K562 (cell line): ENCODE measurements at regions not wholly inside any gene's neighbourhood (a gene's known extent, or its start where the extent isn't known, plus 50 kb on each side); places are given as distances from the start of the nearest gene placed in this dataset.

Experiments
- ATAC-seq: fragments of 200-7000 bp; cut with Tn5 transposase; 3 replicates; pipeline ENCODE4 v1.9.1; 2020; ENCODE audit warnings: moderate library complexity
- BruUV-seq: library from RNA; stranded (reverse); fragments of 400-500 nt; replicated peaks from 2 replicates; lab custom pipeline; 2021; lab: Mats Ljungman, UMichigan
- CTCF ChIA-PET: fragments of 300-600 bp; formaldehyde crosslinking; extraction: SDS; loops from one replicate; lab custom pipeline; 2021; ENCODE audit warnings: low intra/inter-chr PET ratio; lab: Yijun Ruan, JAX
- POLR2A ChIA-PET: fragments of 300-600, 350-650 bp; sonication (Branson Sonifier 250); formaldehyde crosslinking; extraction: SDS; loops from one replicate; lab custom pipeline; 2021; ENCODE audit warnings: antibody characterized with exemption, inconsistent platforms; lab: Yijun Ruan, JAX
- DNase-seq, 4 experiments: peaks; one replicate each; pipeline versions ENCODE4 v3.0.0 to v3.0.0-alpha.2; 2011 to 2018; ENCODE audit warnings: low spot score in 3 of 4, mixed read lengths in 3 of 4; ENCODE audit errors: extremely low read depth in 1 of 4
- FAIRE-seq: peaks from 2 replicates; lab custom pipeline; 2011; peaks lifted over from hg19 to GRCh38; lab: Jason Lieb, UNC
- H2AFZ ChIP-seq: 2 replicates; pipeline ENCODE4 v1.6.0; 2011; ENCODE audit warnings: low read depth, low read length, control low read depth, inconsistent platforms
- H3K27ac ChIP-seq: fragments of 200-600 bp; 3 replicates; pipeline ENCODE4 v1.8.0; 2011; ENCODE audit warnings: low read depth, mild to moderate bottlenecking, control low read depth, inconsistent platforms, low read length, moderate library complexity, mixed read lengths; ENCODE audit errors: extremely low read depth
- H3K27me3 ChIP-seq, 2 experiments: fragments of 300-600 bp in 1 of 2; 2 replicates in 1 of 2; 3 replicates in 1 of 2; pipeline versions ENCODE4 v1.6.0 to v1.8.0; 2011; ENCODE audit warnings: inconsistent platforms in 2 of 2, low read length in 2 of 2, mild to moderate bottlenecking in 1 of 2, mixed read lengths in 1 of 2, moderate library complexity in 1 of 2; ENCODE audit not compliant: control insufficient read depth in 2 of 2, insufficient read depth in 2 of 2
- H3K36me3 ChIP-seq: fragments of 300-600 bp; 3 replicates; pipeline ENCODE4 v1.8.0; 2011; ENCODE audit warnings: mild to moderate bottlenecking, low read length, inconsistent platforms; ENCODE audit not compliant: control insufficient read depth, insufficient read depth
- H3K4me1 ChIP-seq, 2 experiments: fragments of 200-600 bp in 1 of 2; replicated peaks in 1 of 2; 2 replicates in 1 of 2; 3 replicates in 1 of 2; pipeline versions ENCODE4 v1.5.1 to v1.8.0; 2011; ENCODE audit warnings: inconsistent platforms in 2 of 2, low read length in 2 of 2, mild to moderate bottlenecking in 1 of 2, mixed read lengths in 1 of 2, moderate library complexity in 1 of 2; ENCODE audit not compliant: control insufficient read depth in 2 of 2, insufficient read depth in 2 of 2
- H3K4me2 ChIP-seq: 2 replicates; pipeline ENCODE4 v1.6.1; 2011; ENCODE audit warnings: low read length, control low read depth, inconsistent platforms, mixed read lengths; ENCODE audit not compliant: insufficient read depth
- H3K4me3 ChIP-seq: fragments of 200-600 bp; sonication (generic), shearing (Covaris generic); 2 replicates; pipeline ENCODE4 v1.5.1; 2016; ENCODE audit warnings: control low read depth, inconsistent platforms
- H3K79me2 ChIP-seq: fragments of 200-600 bp; 3 replicates; pipeline ENCODE4 v1.8.0; 2011; ENCODE audit warnings: low read length, inconsistent platforms; ENCODE audit not compliant: control insufficient read depth, insufficient read depth
- H3K9ac ChIP-seq, 2 experiments: 2 replicates each; pipeline versions ENCODE4 v1.6.0 to v1.6.1; 2011; ENCODE audit warnings: low read depth in 2 of 2, low read length in 2 of 2, control low read depth in 1 of 2, inconsistent platforms in 1 of 2, mild to moderate bottlenecking in 1 of 2, mixed read lengths in 1 of 2; ENCODE audit not compliant: insufficient read depth in 1 of 2
- H3K9me1 ChIP-seq: one replicate; pipeline ENCODE4 v1.6.0; 2011; ENCODE audit warnings: inconsistent platforms, mild to moderate bottlenecking, low read length, moderate library complexity; ENCODE audit not compliant: control insufficient read depth, insufficient read depth
- H3K9me3 ChIP-seq: replicated peaks from 2 replicates; pipeline ENCODE4 v1.5.1; 2011; ENCODE audit warnings: low read depth, low read length, inconsistent platforms; ENCODE audit not compliant: control insufficient read depth, insufficient read depth
- H4K20me1 ChIP-seq: replicated peaks from 2 replicates; pipeline ENCODE4 v1.6.1; 2011; ENCODE audit warnings: low read length, inconsistent platforms, mixed read lengths; ENCODE audit not compliant: control insufficient read depth, insufficient read depth
- CHCHD3 ChIP-seq: fragments of 250-450 bp; sonication (Bioruptor Pico); IDR thresholded peaks from 2 replicates; pipeline ENCODE4 v2.1.2; 2022; ENCODE audit warnings: mild to moderate bottlenecking
- CREBBP ChIP-seq: IDR thresholded peaks from one replicate; pipeline ENCODE4 v1.6.1; 2012; ENCODE audit warnings: low read depth, mild to moderate bottlenecking, control low read depth, inconsistent platforms, low read length
- ELF2 ChIP-seq: fragments of 250-450 bp; sonication (Bioruptor Pico); IDR thresholded peaks from 2 replicates; pipeline ENCODE4 v1.5.0; 2021; ENCODE audit warnings: mild to moderate bottlenecking
- GABPA ChIP-seq: fragments of 200-800 bp; sonication (Bioruptor generic); conservative IDR thresholded peaks from 2 replicates; pipeline ENCODE4 v1.6.1; 2016; ENCODE audit warnings: low read depth, missing genetic modification characterization, missing compliant biosample characterization
- LEF1 ChIP-seq: fragments of 450-650 bp; IDR thresholded peaks from 2 replicates; pipeline ENCODE4 v1.6.1; 2016; ENCODE audit warnings: mild to moderate bottlenecking
- MAZ ChIP-seq, 2 experiments: fragments of 450-650 bp in 1 of 2; sonication (generic) in 1 of 2; formaldehyde crosslinking; IDR thresholded peaks in 1 of 2; conservative IDR thresholded peaks in 1 of 2; 2 replicates each; pipeline versions ENCODE4 v1.4.0 to v1.5.0; 2020; ENCODE audit warnings: mild to moderate bottlenecking in 1 of 2, missing genetic modification reagents in 1 of 2
- NCOA4 ChIP-seq: fragments of 450-650 bp; IDR thresholded peaks from 2 replicates; pipeline ENCODE4 v1.6.1; 2018; ENCODE audit warnings: mild to moderate bottlenecking; ENCODE audit not compliant: partially characterized antibody
- STAG1 ChIP-seq: sonication (generic); formaldehyde crosslinking; IDR thresholded peaks from 2 replicates; pipeline ENCODE4 v1.5.0; 2020; ENCODE audit warnings: missing genetic modification reagents, borderline replicate concordance
- SUPT5H ChIP-seq: fragments of 450-650 bp; IDR thresholded peaks from 2 replicates; pipeline ENCODE4 v1.6.1; 2016
- ZFPM2 ChIP-seq: fragments of 250-450 bp; sonication (Bioruptor Pico); IDR thresholded peaks from 2 replicates; pipeline ENCODE4 v1.5.1; 2022; ENCODE audit warnings: mild to moderate bottlenecking
- ZNF384 ChIP-seq: IDR thresholded peaks from 2 replicates; pipeline ENCODE4 v1.6.1; 2012; ENCODE audit warnings: low read depth, low read length, improper control_type of control experiment
- ZNF764 ChIP-seq: fragments of 250-450 bp; sonication (Bioruptor Pico); IDR thresholded peaks from 2 replicates; pipeline ENCODE4 v1.4.0; 2020; ENCODE audit warnings: low read depth, mild to moderate bottlenecking, moderate library complexity
- ZNF79 ChIP-seq: fragments of 250-450 bp; sonication (Bioruptor Pico); IDR thresholded peaks from 2 replicates; pipeline ENCODE4 v1.4.0; 2020; ENCODE audit warnings: low read depth, mild to moderate bottlenecking, moderate library complexity
- WGBS: fragments of 100-300 bp; shearing (Covaris generic); methylation state at CpG from one replicate; pipeline ENCODE4 v1.1.6; 2016; ENCODE audit warnings: low coverage, mixed read lengths; ENCODE audit not compliant: insufficient coverage; ENCODE audit errors: missing lambda C conversion rate; 5-methylcytosine and 5-hydroxymethylcytosine counted together
- in situ Hi-C: fragments of 300-500 bp; cut with MboI; formaldehyde crosslinking; loops from 4 replicates; pipeline ENCODE4 v1.15.0; 2018; ENCODE audit warnings: inconsistent platforms, mixed read lengths
- intact Hi-C: fragments of 100-400 bp; cut with micrococcal nuclease; formaldehyde crosslinking; loops from 2 replicates; pipeline ENCODE4 v1.14.2; 2022
- TF ChIP-seq, protein P1 (sequence below): fragments of 450-650 bp; IDR thresholded peaks from 2 replicates; pipeline ENCODE4 v1.6.1; 2014; ENCODE audit warnings: low read depth, mild to moderate bottlenecking, moderate library complexity, borderline replicate concordance

DNA sequence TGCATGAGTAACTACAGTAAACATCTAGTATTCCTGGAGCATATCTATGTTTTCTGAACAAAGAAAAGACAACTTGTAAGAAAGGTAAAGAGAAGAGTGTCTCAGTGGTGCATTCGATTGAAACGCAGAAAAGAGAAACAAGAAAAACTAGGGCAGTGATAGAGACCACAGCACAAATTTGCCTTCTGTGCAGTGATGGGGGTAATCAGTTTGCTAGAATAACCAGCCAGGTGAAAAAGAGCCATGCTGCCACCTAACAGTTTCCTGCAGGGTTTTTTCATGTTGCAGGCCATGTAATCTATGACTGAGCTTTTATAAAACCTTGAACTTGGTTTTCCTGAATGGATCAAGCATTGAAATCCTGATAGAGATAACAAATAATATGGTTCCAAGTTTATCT is 198.4 kb upstream of the MEF2C start:
- no TSS peak for BruUV-seq
- Histone ChIP-seq H3K9ac (no peak overlapping the region), H3K9me1 (no peaks in the 10 kb centered on the region), H3K9me3 (no peaks in the 10 kb centered on the region), H3K27ac (no peak overlapping the region), H3K36me3 (no peaks in the 10 kb centered on the region), H4K20me1 (no peaks in the 10 kb centered on the region), H3K4me2 (no peak overlapping the region), H3K4me1 (peaks cover 0 to 2% of the 10 kb centered on the region in 2 experiments; a peak in 1 of 5 replicates), H2AFZ (peak overlapping the region; percentile 32; the same call in 1 of the 2 replicates), H3K27me3 (no peaks in the 10 kb centered on the region), H3K79me2 (no peaks in the 10 kb centered on the region), H3K4me3 (no peak overlapping the region)
- no peak for DNase-seq
- ChIA-PET CTCF (no interaction called here), POLR2A (no interaction called here)
- TF ChIP-seq ELF2 (no peak), ZNF79 (CRISPR knock-in tag) (no peak), GABPA (tag) (no peak), STAG1 (CRISPR knock-in tag) (no peak), ZFPM2 (CRISPR knock-in tag) (no peak), CHCHD3 (no peak)
- ATAC-seq: 0 out of 3 replicates have a peak, but pooled peaks have one; percentile 38
- intact Hi-C loops: no loop called here
- 47% methylated on average over 2 of the region's 2 CpGs for WGBS
- in situ Hi-C loops: no loop called here
- peak; percentile 15 for FAIRE-seq

DNA sequence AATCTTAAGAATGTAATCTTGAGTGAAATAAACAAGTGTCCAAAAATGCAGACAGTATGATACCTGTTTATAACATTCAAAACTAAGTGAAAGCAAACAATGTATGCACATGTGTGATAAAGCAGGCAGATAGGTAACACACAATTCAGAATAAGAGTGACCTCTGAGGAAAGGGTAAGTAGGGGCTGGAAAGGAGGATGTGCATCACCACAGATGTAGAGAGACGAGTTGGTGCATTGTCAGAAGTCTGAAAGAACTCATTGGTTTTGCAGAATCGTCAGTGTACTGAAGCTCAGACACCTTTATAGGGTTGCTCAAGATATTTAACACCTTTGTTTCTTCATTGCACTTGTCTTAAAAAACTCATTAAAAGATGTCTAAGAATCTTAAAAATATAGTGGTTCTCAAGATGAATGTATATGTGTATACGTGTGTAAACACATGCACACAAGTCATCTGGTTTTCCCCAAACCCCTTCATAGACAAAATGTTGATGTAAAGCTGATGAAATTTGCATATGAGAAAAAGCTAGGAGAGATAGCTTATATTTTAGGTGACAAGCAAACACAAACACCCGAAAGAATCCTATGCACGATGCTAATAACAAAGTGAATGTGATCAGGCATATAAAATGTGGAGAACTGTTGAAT is 197.6 kb upstream of the MEF2C start:
- no peak overlapping the region for H3K27ac ChIP-seq
- H3K27me3 ChIP-seq: no peaks in the 10 kb centered on the region
- no peaks in the 10 kb centered on the region for H4K20me1 ChIP-seq
- FAIRE-seq (no peak), ATAC-seq (no peak), DNase-seq (no peak)
- ChIA-PET CTCF (no interaction called here), POLR2A (no interaction called here)
- BruUV-seq: no TSS peak
- H3K79me2 ChIP-seq: no peaks in the 10 kb centered on the region
- 54% methylated on average over 5 of the region's 5 CpGs for WGBS
- no peaks in the 10 kb centered on the region for H3K9me3 ChIP-seq
- in situ Hi-C loops: no loop called here
- H3K9me1 ChIP-seq: no peaks in the 10 kb centered on the region
- H3K4me3 ChIP-seq: no peak overlapping the region
- peaks cover 0 to 2% of the 10 kb centered on the region in 2 experiments; a peak in 1 of 5 replicates for H3K4me1 ChIP-seq
- no peak overlapping the region for H3K4me2 ChIP-seq
- no peak overlapping the region for H2AFZ ChIP-seq
- intact Hi-C loops: no loop called here
- no peak overlapping the region for H3K9ac ChIP-seq
- no peaks in the 10 kb centered on the region for H3K36me3 ChIP-seq
- TF ChIP-seq, protein P1, sequence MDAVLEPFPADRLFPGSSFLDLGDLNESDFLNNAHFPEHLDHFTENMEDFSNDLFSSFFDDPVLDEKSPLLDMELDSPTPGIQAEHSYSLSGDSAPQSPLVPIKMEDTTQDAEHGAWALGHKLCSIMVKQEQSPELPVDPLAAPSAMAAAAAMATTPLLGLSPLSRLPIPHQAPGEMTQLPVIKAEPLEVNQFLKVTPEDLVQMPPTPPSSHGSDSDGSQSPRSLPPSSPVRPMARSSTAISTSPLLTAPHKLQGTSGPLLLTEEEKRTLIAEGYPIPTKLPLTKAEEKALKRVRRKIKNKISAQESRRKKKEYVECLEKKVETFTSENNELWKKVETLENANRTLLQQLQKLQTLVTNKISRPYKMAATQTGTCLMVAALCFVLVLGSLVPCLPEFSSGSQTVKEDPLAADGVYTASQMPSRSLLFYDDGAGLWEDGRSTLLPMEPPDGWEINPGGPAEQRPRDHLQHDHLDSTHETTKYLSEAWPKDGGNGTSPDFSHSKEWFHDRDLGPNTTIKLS: no peak
- TF ChIP-seq LEF1: no peak
- TF ChIP-seq ZNF764 (CRISPR knock-in tag): no peak
- no peak for TF ChIP-seq NCOA4
- TF ChIP-seq SUPT5H: no peak
- no peak for TF ChIP-seq MAZ (CRISPR knock-in tag; conservative IDR thresholded peaks at IDR 0.05 in 1 of 2, IDR thresholded peaks at IDR 0.05 in 1 of 2)
- no peak for TF ChIP-seq CREBBP
- TF ChIP-seq ZNF384: no peak
- TF ChIP-seq ZNF79 (CRISPR knock-in tag): no peak
